Stimulated activated naive CD4-positive, alpha-beta T cell (primary cell): ENCODE measurements at regions not wholly inside any gene's neighbourhood (a gene's known extent, or its start where the extent isn't known, plus 50 kb on each side); places are given as distances from the start of the nearest gene placed in this dataset.

Experiments
- DNase-seq, 6 experiments: peaks; one replicate each; lab custom pipeline; 2025; lab: John Stamatoyannopoulos, UW

GRCh38 chrX:107502316-107502715, 52.9 kb downstream of the FRMPD3 start:
- DNase-seq: no peak

DNA sequence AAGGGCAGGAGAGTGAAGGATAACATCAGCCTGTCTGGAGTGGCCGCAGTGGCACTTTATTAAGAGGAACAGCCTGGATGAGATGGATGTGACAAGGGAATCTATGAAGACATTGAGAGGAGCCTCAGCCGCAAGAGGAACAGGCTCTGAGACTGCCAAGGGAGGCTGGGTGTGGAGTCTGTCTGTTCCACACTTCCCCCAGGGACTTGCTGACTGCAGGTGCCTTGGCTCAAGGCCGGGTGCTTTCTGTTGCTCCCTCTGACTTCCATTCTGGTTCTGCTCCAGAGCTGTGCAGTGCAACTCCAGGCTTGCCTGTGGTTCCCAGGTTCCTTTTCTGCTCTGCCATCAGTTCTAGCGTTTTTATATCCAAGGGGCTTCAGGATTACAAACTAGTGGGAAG, 54.6 kb downstream of the FRMPD3 start:
- DNase-seq: no peak

- no peak for DNase-seq
Observed at GRCh38 chrX:107505223-107505622, 55.8 kb downstream of the FRMPD3 start.

DNA sequence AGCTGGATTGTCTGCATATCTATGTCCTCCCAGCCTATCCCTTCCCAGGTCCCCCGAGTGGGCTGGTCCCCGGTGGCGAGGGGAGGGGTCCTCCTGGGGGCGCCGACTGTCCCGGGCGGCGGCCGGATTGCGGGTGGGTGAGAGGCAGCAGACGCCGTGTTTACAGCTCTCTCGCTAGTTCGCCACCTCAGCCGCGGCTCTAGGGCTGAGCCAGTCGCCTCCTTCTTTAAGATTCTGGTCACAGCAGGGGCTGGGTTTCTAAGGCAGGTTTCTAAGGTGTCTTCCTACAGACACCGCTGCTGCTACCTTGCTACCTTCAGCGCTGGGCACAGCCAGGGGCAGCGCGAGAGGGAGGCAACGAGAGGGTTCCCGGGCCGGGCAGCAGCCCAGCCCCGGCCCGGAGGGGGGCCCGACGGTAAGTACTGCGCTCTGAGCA, 57.2 kb downstream of the FRMPD3 start:
- no peak for DNase-seq

GRCh38 chrX:107507093-107507743, 57.8 kb downstream of the FRMPD3 start:
- DNase-seq: no peak

- no peak for DNase-seq
Observed at GRCh38 chrX:107507744-107508117, 58.3 kb downstream of the FRMPD3 start.

DNA sequence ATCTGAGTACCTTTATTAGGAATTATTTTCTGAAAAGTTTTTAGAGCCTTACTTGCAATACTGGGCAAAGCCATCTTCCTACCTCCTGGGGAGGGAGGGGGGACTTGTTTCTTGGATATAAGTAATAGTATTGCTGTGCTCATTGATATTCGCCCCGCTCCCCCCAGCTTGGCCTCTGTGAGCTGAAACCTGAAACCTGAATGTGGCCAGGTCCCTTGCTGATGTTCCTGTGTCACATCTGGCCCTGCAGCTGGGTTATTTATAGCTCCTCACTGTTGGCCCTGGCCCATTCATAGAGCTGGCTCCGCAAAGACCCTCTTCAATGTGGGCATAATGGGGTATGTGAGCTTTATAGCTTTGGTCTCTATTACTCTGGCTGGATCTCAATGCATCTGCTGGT, 59.5 kb downstream of the FRMPD3 start:
- DNase-seq: no peak

DNA sequence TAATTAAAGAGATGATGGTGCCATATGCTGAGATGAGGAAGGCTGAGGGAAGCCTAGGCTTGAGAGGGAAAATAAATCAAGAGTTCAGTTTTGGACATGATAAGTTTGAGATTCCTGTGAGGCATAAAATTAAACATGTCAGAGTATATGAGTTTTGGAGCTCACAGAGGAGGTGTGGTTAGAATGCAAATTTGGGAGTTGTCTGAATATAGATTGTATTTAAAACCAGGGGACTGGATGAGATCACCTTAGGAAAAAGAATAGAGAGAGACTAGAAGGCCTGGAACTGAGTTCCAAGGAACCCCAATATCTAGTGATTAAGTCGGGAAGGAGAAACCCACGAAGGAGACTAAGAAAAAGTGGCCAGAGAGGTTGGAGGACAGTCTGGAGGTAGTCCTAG, 65.5 kb downstream of the FRMPD3 start:
- DNase-seq: no peak

DNA sequence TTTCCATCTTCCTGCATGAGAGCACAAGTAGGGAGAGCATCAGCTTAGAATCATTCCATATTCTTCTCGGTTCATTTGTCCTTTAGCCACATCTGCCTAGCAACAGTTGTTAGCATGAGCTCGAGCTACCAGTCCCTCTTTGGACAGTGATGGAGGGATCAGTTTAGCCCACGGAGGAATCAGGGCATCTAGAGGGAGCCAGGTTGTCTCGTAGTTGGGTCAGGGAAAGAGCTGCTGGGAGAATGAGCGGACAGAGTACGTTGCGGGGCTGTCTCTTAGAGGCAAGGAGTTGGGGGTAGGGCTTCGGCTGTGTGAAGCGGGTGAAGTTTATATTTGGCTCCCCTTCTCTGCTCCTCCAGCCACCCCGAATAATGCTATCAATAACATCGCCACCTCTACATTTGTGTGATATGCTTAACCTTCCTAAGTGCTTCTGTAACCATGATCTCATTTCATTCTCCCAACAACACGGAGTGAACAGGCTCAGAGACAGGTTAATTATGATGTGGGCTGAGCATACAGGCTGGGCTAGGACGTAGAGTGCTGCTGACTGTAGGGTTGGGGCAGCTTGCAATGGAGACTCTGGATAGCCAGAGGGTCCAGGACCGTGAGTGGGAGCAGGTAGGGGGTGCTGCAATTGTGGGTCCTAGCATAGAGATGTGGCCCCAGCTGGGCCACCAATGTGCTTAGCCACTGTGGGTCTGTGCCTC, 72.6 kb downstream of the FRMPD3 start:
- no peak for DNase-seq

DNA sequence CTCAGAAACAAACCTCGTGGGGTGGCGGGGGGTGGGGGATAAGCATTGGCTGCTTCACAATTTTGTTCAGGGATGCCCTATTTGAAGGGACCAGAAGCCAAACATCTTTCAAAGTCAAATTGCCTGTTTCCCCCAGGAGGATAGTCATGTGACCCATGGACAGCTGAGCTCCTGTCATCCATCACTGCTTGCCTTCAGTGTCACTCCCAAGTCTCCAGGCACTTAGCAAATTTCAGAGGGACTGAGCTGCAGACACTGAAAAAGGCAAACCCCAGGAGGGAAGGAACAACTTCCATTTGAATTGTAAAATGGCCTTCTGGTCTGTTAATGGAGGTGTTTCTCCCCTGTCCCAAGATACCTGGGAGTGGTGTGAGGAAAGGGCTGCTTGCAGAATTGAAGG, 73.4 kb downstream of the FRMPD3 start:
- DNase-seq: no peak

GRCh38 chrX:107526141-107526540, 76.7 kb downstream of the FRMPD3 start:
- DNase-seq: no peak

- DNase-seq: no peak
Observed at GRCh38 chrX:107530141-107530540, 80.7 kb downstream of the FRMPD3 start.

DNA sequence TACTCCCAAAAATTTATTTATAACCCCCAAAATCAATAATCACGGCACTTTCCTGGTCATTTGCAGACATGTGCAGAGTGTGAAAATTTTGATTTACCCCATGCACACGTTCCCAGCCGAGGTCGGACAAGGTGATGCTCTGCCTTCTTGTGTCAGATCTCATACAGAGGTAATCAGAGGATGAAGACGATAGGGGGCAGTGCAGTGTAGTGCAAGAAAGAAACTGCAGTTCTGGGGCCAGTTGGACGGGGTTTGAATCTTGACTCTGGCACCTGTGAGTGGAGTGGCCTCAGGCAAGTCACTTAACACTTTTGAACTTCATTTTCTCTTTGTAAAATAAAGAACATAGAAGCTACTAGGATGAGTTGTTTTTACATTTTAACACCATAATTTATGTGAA, 88.4 kb downstream of the FRMPD3 start:
- DNase-seq: peak in 5 of 6 experiments; percentile 0 to 24 (median 19)

DNA sequence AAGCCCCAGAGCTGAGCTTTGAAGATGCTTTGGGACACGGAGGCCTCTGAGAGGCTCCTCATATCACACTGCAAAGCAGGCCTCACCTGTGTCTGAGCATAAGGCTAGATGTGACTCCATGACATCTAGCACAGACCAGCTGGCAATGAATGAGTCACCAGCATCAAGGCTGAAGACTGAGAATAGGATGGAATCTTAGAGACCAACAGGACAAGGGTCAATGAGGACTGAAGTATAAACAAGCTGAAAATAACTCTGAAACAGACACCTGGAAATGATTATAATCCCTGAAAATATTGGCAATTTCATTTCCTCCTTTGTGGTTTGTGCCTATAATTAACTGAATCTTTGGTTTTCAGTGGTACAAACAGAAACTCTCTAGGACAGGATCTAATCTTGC, 87.1 kb upstream of the PRPS1 start:
- DNase-seq: no peak

- DNase-seq: no peak
Observed at GRCh38 chrX:107542040-107542439, 86.3 kb upstream of the PRPS1 start.

DNA sequence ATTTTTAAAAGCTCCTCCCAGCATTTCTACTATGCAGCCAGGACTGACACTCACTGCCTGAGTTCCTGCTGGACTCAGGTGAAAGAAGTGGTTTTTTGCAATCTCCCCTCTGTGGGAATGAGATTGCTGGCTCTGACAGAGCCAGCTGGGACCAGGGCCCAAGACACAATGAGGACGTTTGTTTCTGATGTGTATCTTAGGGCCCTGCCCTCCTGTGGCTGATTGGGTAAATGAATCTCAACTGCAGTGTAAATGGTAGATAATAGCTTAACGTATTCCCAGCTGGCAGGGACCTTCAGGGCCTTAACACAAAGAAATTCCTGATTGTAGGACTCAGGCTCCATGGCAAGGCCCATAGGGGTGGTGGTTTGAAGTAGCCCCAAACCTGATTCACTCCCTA, 85.8 kb upstream of the PRPS1 start:
- DNase-seq: no peak

DNA sequence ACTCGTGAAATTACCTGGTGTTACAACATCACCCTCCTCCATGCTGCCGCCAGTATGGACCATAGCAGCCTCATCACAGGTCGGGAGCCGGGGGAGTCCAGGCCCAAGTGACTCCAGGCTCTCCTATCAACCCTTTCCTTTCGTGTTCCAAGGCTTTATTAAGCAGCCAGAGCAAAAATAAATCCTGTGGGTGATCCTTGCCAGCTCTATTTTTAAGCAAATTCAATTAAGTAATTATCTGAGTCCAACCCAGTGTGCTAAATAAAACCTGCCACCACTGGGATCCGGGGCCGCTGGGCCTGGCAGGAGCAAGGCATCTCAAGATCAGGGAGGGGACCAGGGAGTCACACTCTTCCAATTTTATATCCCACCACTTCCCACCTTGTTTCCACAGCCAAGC, 80.7 kb upstream of the PRPS1 start:
- DNase-seq: no peak

DNA sequence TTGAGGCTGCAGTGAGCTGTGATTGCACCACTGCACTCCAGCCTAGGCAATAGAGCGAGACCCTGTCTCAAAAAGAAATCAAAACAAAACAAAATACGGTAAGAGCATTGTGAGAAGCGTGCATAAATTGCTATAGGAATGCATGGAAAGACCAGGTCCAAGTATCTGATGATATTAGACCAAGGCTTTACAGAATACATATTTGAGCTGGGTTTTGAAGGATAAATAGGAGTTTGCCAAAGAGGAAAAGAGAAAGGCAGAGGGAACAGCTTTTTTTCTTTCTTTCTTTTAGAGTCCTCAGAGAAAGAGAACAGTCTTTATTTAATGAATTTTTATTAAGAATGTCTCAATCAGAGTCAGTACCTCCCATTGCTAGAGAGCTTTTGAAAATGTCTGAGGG, 79.5 kb upstream of the PRPS1 start:
- DNase-seq: no peak

GRCh38 chrX:107549504-107549903, 78.8 kb upstream of the PRPS1 start:
- peak in 5 of 6 experiments; percentile 20 to 57 (median 35) for DNase-seq

- no peak for DNase-seq
Observed at GRCh38 chrX:107551546-107551945, 76.8 kb upstream of the PRPS1 start.

DNA sequence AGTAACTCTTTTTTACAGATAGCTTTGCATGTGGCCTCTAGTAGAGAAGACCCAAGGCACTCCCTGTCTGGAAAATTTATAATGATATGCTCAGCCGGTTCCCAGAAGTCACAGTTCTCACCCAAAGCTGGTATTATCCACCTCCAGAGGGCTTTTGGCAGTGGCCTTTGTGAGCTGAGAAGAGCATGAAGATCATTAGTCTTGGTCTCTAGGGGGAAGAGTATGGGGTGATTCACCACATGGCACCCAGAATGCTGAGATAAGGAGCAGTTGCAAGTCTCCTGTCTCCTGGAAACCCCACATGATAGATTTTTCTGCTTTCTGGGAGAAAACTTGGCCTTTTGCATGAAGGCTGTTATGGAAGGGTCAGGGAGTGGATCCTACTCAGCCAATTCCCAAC, 75.4 kb upstream of the PRPS1 start:
- DNase-seq: no peak

- DNase-seq: no peak
Observed at GRCh38 chrX:107556967-107557366, 71.3 kb upstream of the PRPS1 start.

DNA sequence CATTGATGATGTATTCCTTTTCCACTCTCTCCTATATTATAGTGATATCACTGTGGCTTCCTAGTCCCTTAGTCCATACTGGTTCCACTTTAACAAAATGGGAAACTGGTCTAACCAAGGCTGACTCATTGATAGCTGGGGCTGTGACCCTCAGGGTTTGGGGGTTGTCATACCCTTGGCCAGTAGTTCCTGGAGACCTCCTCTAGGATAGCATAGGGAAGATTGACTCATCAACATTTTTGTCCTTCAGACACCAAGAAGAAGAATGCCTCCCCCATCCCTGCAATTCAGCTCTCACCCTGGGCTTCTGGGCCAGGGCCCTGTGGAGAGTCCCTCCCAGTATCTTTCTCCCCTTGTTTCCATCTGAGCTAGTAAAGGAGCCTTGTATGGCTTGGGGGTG, 68.8 kb upstream of the PRPS1 start:
- no peak for DNase-seq

- no peak for DNase-seq
Observed at GRCh38 chrX:107560041-107560440, 68.3 kb upstream of the PRPS1 start.
